ENCODE measurements at regions not wholly inside any gene's neighbourhood (a gene's known extent, or its start where the extent isn't known, plus 50 kb on each side); places are given as distances from the start of the nearest gene placed in this dataset.

- Mint-ChIP-seq H3K4me3 (ENCODE audit: unreplicated experiment) (no peak overlapping the region), H3K9me3 (ENCODE audit: unreplicated experiment) (no peaks in the 10 kb centered on the region), H3K27ac (ENCODE audit: unreplicated experiment) (no peak overlapping the region), H3K4me1 (ENCODE audit: unreplicated experiment) (no peaks in the 10 kb centered on the region), H3K36me3 (ENCODE audit: unreplicated experiment) (no peaks in the 10 kb centered on the region), H3K27me3 (ENCODE audit: unreplicated experiment) (peaks cover 9% of the 10 kb centered on the region)
- TF ChIP-seq CTCF (IDR thresholded peaks at IDR 0.05), result no peak
- DNase-seq (ENCODE audit: extremely low spot score, unreplicated experiment), result no peak
These were observed 122.4 kb upstream of the EXOC2 start for GRCh38 chr6:815348-815738.

DNA sequence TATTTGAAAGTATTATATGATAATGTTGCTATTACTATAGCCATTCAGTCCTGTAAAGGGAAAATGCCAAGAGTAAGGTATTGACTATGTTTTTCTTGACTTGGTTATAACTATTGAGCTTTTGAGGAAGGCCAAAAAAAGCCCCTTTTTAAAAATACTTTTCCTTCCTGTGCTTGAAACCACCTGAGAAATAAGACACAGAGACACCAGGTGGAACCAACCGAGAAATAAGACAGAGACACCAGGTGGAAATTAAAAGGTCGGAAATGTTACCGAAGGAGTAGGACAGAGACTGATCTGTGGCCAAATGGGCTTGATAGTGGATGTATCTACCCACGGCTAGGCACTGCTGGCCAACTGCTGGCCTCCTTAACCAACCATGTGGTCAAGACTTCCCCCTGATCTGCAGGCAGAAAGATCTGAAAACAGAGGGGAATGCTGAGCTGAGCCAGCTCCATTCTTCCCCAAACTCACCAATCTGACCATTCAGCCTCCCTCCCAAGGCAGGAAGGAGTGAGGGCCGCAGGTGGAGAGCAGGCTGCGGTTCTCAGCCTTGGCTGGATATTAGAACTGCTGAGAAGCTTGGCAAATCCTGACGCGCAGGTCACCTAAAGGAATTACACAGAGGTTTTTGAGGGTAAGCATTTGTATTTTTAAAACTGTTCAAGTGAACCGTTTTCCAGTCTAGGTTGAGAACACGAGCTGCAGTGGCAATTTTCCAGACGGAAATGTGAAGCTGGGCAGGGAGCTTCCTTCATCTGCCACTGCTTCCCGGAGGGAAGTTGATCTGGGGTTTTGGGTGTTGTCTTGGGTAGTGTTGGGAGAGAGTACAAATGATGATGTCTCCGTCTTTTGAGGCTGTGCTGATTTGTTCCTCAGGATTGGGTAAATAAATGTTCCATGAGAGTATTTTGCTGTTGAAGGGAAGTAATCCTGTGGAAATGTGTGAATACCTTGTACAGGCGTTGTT is 121.7 kb upstream of the EXOC2 start:
- H3K4me1 Mint-ChIP-seq (ENCODE audit: unreplicated experiment), result no peaks in the 10 kb centered on the region
- TF ChIP-seq CTCF (IDR thresholded peaks at IDR 0.05), result no peak
- H3K4me3 Mint-ChIP-seq (ENCODE audit: unreplicated experiment), result no peak overlapping the region
- no peak for DNase-seq (ENCODE audit: extremely low spot score, unreplicated experiment)
- no peak overlapping the region for H3K27ac Mint-ChIP-seq (ENCODE audit: unreplicated experiment)
- no peaks in the 10 kb centered on the region for H3K36me3 Mint-ChIP-seq (ENCODE audit: unreplicated experiment)
- no peaks in the 10 kb centered on the region for H3K9me3 Mint-ChIP-seq (ENCODE audit: unreplicated experiment)
- peaks cover 9% of the 10 kb centered on the region for H3K27me3 Mint-ChIP-seq (ENCODE audit: unreplicated experiment)

DNA sequence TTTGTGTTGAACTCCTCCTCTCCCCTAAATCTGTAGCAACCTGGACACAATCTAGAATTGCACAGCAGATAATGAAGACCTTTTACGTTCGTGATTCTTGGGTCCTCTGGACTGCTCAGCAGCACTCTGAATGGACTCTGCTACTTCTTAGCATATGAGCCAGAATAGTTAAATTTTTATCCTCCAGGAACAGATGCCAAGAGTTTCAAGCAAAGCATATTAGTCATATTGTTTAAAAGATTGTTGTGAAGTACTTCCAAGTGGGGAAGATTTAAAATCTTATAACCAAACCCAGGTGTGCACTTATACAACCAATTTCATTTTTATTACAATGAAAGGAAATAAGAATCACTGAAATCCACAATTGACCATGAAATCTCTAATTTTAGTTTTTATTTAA is 118.9 kb upstream of the EXOC2 start:
- no peak overlapping the region for H3K27ac Mint-ChIP-seq (ENCODE audit: unreplicated experiment)

GRCh38 chr6:811191-811590 is 118.3 kb upstream of the EXOC2 start:
- Mint-ChIP-seq H3K4me3 (ENCODE audit: unreplicated experiment) (no peak overlapping the region), H3K4me1 (ENCODE audit: unreplicated experiment) (no peaks in the 10 kb centered on the region), H3K27ac (ENCODE audit: unreplicated experiment) (no peak overlapping the region), H3K36me3 (ENCODE audit: unreplicated experiment) (no peaks in the 10 kb centered on the region), H3K27me3 (ENCODE audit: unreplicated experiment) (peaks cover 2% of the 10 kb centered on the region), H3K9me3 (ENCODE audit: unreplicated experiment) (no peaks in the 10 kb centered on the region)
- TF ChIP-seq CTCF (IDR thresholded peaks at IDR 0.05), result no peak
- DNase-seq (ENCODE audit: extremely low spot score, unreplicated experiment), result no peak

More for the DNA sequence above, 118.9 kb upstream of the EXOC2 start:
- Mint-ChIP-seq H3K4me3 (ENCODE audit: unreplicated experiment) (no peak overlapping the region), H3K4me1 (ENCODE audit: unreplicated experiment) (no peaks in the 10 kb centered on the region), H3K27me3 (ENCODE audit: unreplicated experiment) (peaks cover under 1% of the 10 kb centered on the region), H3K9me3 (ENCODE audit: unreplicated experiment) (no peaks in the 10 kb centered on the region), H3K36me3 (ENCODE audit: unreplicated experiment) (no peaks in the 10 kb centered on the region)
- TF ChIP-seq CTCF (IDR thresholded peaks at IDR 0.05), result no peak
- DNase-seq (ENCODE audit: extremely low spot score, unreplicated experiment), result no peak

GRCh38 chr6:804771-805170 is 111.8 kb upstream of the EXOC2 start:
- TF ChIP-seq CTCF (IDR thresholded peaks at IDR 0.05), result no peak
- Mint-ChIP-seq H3K27me3 (ENCODE audit: unreplicated experiment) (peaks cover 30% of the 10 kb centered on the region), H3K4me3 (ENCODE audit: unreplicated experiment) (no peak overlapping the region), H3K27ac (ENCODE audit: unreplicated experiment) (no peak overlapping the region), H3K36me3 (ENCODE audit: unreplicated experiment) (no peaks in the 10 kb centered on the region), H3K4me1 (ENCODE audit: unreplicated experiment) (no peaks in the 10 kb centered on the region), H3K9me3 (ENCODE audit: unreplicated experiment) (no peaks in the 10 kb centered on the region)
- no peak for DNase-seq (ENCODE audit: extremely low spot score, unreplicated experiment)

Measured in osteocyte (in vitro differentiated cells).